ENCODE measurements at regions not wholly inside any gene's neighbourhood (a gene's known extent, or its start where the extent isn't known, plus 50 kb on each side); places are given as distances from the start of the nearest gene placed in this dataset.
"Not testable (repeated sequence)": the region's sequence is repeated elsewhere in the genome, so short reads cannot be mapped to it uniquely, and the experiment has no call there.

DNA sequence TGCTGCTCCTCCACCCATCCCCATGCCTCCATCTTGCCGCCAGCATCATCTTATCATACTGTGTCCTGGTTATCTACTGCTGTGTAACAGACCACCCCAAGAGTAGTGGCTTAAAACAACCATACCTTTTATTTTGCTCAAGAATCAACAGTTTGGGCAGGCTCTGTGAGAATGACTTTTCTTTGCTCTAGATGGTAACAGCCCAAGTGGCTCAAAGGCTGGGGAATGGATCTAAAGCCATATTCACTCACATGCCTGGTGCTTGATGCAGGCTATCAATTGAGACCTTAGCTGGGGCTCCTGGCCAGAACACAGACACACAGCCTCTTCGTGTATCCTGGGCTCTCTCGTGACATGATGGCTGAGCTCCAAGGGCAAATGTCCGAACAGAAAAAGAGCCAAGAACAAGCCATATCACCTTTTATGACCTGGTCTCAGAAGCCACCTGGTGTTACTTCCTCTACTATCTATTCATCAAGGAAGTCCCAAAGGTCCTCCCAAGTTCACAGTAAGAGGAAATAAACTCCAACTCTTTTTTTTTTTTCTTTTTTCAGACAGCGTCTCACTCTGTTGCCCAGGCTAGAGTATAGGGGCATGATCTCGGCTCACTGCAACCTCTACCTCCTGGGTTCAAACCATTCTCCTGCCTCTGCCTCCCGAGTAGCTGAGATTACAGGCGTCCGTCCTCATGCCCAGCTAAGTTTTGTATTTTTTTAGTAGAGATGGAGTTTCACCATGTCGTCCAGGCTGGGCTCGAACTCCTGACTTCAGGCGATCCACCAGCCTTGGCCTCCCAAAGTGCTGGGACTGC lies 159.3 kb upstream of the JARID2 start:
- no peak for DNase-seq

DNA sequence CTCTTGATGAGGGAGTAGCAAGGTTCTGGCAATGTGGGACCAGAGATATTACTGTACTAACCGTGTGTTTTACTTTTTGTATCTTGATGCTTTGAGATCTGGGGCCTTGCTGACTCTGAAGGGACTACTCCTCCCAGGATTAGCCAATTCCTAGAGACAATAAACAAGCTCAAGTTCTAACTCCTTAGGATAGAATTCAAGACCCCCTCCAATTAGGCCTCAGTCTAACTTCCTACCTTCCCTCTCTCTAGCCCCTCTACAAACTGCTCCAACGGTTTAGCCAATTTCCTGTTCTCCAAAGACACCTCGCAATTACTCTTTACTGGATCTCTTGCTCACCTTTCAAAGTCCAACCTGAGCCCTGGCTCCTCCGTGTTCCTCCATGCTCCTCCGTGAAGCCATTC lies 158.7 kb upstream of the JARID2 start:
- no peak for DNase-seq

DNA sequence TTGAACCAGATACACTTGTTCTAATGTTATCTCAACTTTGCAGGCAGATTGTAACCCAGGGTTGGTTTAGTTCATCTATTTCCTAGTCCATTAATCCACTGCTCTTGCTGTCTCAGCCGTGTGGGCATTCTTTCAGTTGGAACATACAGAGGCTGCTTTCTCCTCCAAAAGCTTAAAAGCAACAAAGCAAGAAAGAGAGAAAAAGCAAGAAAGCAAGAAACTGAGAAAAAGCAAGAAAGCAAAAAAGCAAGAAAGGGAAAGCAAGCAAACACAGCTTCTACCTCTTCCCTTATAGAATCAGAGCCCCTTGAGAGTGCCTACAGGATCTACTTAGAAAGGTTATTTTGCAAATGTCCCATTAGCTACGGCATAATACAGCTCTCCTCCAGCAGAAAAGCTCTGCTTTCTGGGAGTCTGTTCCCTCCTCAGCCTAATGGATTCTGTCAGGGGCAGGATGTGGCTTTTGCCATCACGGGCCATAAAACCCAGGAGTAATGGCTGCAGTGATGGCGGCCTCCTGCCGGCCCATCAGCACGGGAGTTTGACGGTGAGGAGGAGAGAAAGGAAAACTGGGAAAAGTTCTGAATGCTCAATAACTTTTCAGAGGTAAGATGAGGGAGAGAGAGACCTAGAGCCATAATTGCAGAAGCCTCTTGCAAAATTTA lies 156.8 kb upstream of the JARID2 start:
- DNase-seq = no peak

DNA sequence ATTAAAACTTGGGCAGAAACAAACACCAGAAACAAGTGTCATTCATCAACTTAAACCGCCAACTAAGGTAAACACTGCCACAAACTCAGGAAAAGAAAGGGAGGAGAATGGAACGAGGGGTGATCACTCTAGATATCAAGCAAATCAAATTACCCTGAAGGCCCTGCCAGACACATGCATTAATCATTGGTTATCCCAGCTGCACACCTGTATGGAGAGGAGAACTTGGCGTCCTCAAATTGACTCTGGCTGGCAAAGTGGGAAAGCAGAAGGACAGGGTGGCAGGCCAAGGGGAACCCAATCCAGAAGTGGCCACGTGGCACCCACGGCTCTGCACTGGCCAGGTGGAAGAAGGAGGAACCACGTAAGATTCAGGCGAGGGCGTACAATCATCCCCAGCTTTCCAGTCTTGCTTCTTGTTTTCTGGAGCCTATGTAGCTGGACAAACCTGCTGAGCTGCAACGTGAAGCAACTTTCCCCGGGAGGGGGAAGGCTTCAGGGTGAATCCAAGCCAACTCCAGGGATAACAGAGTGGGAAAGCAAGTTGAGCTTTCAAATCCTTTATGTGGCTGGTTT lies 156.2 kb upstream of the JARID2 start:
- no peak for DNase-seq

DNA sequence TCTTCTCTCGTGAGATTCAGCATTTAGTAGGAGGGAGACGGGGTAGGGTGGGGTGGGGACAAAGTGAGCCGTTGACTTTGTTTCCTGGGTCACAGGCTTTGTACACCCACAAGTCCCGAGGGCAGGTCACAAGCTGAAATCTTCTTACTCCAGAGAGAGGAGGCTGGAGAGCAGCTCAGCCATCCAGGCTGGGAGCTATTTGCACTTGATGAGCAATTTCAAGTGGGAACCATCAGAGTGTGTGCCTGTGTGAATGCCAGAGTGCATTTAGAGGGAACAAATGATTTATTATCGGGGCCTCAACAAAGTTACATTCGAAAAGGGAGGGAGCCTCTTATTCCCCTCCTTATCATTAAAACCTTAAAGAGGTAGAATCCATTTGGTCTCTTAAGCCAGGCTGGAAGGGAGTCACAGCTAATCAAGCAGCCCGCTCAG lies 155.7 kb upstream of the JARID2 start:
- DNase-seq = peak; percentile 9 to 39

DNA sequence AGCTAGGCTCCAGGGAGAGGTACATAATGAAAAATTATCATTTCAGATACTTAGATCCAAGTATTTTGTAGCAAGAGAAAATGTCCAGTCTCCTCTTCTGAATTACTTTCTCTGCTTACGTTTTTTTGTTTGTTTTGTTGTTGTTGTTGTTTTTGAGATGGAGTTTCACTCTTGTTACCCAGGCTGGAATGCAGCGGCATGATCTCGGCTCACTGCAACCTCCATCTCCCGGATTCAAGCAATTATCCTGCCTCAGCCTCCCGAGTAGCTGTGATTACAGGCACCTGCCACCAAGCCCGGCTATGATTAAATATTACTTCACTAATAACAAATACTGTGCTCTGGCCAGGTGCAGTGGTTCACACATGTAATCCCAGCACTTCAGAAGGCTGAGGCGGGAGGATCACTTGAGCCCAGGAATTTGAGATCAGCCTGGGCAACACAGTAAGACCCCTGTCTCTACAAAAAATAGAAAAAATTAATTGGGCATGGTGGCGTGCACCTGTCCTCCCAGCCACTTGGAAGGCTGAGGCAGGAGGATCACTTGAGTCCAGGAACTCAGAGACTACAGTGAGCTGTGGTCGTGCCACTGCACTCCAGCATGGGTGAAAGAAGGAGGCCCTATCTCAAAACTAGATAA lies 155.0 kb upstream of the JARID2 start:
- no peak for DNase-seq

DNA sequence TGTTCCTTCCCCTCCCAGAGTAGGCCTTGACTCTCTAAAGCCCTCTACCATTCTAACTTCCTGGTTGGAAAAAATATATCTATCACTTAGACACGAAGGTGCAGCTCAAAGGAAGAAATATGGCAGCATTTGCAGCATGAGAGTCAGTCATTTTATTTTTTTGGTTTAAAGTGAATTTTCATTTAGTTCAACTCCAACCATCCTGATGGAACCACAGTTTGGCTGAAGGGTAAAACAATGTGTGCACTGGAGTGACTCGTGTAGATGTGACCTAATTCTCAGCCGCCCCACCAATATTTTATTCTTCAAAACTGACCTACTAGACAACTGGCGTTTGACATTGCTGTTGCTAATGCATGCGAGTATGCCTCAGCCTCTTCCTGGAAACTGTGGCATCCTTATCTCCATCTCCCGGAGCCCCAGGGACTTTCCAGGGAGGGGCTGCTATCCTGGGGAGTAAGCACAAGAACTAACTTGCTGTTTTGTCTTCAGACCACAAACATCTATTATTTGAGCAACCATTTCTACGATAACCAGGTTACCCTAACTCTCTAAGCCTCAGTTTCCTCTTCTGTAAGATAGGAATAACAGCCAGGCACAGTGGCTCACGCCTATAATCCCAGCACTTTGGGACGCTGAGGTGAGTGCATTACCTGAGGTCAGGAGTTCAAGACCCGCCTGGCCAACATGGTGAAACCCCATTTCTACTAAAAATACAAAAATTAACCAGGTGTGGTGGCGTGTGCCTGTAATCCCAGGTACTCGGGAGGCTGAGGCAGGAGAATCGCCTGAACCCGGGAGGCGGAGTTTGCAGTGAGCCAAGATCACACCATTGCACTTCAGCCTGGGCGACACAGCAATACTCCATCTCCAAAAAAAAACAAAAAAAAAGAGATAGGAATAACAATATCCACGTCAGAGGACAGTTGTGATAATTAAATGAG lies 148.7 kb upstream of the JARID2 start:
- no peak for DNase-seq

DNA sequence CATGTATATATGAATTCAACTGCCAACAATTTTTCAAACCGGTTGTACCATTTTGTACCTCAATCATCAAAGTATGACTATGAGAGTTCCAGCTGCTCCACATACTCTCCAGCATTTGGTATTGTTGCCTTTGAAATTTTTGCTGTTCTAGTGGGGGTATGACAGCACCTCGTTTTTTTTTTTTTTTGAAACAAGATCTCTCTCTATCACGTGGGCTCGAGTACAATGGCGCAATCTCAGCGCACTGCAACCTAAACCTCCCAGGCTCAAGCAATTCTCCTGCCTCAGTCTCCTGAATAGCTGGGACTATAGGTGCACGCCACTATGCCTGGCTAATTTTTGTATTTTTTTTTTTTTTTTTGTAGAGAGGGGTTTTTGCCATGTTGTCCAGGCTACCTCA lies 144.7 kb upstream of the JARID2 start:
- no peak for DNase-seq

DNA sequence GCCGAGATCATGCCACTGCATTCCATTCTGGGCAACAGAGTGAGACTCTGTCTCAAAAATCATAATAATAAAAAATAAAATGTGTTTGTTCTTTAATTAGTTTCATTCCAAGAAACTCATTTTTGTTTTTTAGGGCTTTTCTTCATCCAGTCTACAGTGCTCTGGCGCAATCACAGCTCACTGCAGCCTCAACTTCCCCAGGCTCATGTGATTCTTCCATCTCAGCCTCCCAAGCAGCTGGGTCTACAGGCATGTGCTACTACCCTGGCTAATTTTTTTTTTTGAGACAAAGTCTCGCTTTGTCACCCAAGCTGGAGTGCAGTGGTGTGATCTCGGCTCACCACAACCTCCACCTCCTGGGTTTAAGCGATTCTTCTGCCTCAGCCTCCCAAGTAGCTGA lies 143.6 kb upstream of the JARID2 start:
- DNase-seq = no peak

DNA sequence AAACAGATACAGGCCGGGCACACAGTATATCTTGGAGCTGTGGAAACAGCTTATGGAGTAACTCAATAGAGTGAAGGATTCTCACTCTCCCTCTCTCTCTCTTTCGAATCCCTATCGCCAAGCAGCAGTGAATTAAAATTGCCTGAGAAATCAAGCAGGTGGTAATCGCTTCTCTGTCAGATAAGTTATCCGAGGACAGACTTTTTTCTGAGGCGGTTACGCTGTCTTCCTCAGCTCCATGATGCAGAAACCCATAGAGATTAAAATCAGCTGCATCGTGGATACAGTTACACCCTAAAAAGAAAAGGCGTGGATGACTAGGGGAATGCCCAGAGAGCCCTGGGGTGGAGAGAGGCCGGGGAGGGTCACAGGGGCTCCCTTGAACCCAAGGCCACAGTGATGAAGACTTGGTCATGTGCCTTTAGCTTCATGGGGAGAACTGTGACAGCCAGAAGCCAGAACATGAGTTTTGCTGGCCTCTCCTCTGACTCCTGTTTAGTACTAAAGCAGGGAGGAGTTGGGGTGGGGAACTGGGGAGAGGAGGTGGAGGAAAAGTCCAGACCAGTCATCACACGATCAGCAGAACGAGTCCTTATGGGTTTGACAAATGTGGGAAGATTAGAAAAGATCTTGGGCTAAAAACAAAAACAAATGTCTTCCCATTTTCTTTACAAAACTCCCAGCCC lies 138.8 kb upstream of the JARID2 start:
- DNase-seq = no peak

DNA sequence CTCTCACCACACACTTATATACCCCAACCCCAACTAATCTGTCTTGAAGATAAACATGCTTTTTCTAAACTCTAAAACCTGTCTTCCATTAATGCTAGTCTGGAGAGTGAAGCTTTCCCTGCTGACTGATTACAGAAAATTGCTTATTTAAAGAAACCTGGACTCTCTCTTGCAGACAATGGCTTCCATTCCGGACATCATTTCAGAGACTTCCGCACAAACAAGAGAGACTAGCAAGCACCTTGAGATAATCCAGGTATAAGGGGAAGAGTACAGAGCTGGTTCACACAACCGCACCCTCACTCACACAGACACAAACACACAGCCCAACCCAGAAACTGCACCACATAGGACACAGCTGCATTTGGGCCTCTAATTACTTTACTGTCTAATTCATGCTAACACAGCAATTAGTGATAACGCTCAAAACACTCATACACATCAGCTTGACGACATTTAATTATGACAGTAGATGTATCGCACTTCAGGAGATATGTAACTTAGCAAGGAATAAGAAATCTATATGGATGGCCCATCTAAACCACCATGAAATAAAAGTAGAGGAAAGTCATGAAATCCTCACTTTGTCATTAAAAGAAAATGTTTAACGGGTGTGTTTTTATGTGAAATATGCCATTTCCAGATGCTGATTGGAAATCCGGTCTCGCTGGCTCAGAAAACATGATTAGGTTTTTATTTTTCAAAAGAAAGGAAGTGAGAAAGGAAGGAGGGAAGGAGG lies 138.1 kb upstream of the JARID2 start:
- DNase-seq = no peak

DNA sequence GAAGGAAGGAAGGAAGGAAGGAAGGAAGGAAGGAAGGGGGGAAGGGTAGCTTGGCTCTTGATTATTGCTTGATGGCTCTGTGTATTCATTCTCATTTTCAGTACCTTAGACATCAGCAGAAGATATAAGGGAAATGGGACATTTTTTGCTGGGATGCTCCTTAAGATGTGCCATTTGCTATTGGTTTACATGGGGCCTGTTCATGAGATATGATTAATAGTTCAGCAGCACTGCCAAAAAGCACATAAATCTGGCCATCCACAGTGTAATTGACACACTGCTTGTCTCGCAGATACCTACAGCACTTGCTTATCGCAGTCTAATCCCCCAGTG lies 137.5 kb upstream of the JARID2 start:
- DNase-seq = no peak

DNA sequence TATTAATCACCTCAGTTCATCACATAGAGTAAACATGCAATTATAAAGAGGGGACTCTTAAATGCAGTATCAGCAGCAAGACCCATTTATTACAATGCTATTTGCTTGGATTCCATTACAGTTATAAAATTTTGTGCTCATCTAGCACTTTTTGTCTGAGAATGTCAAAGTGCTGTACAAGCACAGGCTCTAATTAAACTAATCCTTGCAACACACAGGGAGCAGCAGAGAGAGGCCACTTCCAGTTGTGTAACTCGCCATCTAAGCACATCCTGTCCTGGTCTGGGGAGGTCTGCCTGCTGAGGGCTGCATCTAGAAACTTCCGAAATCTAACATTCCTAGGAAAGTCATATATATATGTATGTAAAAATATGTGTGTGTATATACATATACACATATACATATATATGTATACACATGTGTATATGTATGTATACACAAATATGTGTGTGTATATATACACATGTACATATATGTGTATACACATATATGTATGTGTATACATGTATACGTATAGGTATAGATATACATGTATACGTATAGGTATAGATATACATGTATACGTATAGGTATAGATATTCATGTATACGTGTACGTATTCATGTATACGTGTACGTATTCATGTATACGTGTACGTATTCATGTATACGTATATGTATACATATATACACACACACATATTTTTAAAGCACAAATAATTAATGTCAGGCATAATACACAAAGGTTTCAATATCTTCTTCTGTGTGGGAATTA lies 136.4 kb upstream of the JARID2 start:
- peak in 1 of 2 experiments; percentile 7 for DNase-seq

DNA sequence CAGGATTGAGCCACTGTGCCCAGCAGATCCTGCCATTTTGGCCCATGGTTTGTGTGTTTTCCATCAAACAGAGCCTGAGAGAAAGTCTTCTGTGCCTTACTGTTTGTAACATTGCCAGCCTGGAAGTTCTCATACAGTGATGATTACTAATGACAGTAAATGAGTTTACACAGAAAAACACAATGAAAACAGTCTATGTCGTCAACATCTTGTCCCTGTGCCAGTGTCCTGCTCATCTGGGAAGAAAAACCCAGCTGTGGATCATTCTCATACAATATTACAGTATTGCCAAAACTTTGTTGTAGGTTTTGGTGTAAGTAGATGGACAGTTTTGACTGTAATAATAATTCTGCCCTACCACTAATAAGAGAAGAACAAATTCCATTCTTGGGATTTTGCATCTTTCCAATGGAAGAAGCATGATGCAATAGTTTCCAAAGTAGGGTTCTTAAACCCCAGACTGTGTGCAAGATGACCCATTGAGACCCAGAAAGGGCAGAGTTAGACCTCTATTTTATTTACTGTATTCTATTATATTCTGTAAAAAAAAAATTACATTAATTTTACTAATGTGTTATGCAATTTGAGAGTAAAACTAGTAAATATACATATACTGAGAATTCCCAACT lies 135.0 kb upstream of the JARID2 start:
- DNase-seq = no peak

DNA sequence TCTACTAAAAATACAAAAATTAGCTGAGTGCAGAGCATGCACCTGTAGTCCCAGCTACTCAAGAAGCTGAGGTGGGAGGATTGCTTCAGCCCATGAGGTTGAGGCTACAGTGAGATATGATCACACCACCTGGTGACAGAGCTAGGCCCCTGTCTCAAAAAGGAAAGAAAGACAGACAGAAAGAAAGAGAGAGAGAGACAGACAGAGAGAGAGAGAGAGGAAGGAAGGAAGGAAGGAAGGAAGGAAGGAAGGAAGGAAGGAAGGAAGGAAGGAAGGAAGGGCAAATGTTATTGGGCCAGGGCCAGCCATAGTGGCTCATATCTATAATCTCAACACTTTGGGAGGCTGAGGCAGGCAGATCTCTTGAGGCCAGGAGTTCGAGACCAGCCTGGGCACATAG lies 134.3 kb upstream of the JARID2 start:
- DNase-seq = not testable (repeated sequence)

DNA sequence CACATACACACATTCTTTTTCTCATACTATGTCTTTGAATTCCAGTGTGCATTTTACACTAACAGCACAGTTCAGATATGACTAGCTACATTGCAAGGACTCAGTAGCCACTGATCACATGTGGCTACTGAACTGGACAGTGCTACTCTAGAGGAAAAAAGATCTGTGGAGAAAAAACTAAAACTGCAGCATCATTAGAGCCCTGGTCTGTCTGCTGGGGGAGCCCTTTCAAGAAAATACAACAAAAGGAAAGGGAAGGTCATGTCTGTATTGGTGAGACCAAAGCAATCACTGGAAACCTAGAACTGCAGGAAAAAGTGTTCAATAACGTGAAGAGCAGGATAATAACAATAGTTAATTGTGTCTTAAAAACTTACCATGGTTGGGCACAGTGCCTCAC lies 132.3 kb upstream of the JARID2 start:
- DNase-seq = no peak

DNA sequence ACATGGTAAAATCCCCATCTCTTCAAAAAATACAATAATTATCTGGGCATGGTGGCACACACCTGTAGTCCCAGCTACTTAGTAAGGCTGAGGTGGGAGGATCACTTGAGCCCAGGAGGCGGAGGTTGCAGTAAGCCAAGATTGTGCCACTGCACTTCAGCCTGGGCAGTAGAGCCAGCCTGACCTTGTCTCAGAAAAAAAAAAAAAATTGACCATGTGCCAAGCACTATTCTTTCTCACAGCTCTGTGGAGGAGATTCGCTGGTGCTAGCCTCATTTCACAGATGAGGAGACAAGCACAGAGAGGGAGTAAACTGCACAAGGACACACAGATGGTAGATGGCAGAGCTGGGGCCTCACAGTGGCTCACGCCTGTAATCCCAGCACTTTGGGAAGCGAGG lies 131.8 kb upstream of the JARID2 start:
- no peak for DNase-seq

DNA sequence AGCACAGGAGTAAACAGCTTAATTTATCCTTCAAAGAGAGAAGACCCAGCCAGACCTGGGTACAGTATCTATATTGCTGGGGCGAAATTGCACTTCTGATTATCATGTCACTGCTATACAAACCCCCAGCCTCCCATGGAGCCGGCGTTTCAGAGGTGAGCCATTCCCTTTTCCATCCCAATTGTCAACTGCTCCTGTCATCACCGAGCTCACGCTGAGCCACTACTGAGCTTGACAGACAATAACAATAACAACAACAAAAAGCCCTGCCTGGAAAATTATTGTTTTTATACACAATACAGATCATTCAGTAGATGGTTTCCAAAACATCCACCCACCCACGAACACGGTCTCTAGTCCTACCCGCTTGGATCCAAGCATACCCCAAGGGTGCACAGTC lies 129.0 kb upstream of the JARID2 start:
- DNase-seq = no peak

DNA sequence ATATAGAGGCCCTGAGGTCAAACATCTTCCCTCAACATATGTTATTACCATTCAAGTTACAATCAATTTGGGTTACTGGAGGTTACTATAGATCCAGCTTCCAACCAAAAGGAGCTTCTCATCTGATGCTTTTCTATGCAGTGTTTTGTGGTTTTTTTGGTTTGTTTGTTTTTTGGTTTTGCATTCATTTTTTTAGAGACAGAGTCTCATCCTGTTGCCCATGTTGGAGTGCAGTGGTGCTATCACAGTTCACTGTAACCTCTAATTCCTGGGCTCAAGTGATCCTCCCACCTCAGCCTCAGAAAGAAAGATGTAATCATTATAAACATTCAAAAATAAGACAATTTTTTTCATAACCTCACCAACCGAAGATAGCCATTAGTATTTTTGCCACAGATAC lies 124.4 kb upstream of the JARID2 start:
- DNase-seq = no peak

DNA sequence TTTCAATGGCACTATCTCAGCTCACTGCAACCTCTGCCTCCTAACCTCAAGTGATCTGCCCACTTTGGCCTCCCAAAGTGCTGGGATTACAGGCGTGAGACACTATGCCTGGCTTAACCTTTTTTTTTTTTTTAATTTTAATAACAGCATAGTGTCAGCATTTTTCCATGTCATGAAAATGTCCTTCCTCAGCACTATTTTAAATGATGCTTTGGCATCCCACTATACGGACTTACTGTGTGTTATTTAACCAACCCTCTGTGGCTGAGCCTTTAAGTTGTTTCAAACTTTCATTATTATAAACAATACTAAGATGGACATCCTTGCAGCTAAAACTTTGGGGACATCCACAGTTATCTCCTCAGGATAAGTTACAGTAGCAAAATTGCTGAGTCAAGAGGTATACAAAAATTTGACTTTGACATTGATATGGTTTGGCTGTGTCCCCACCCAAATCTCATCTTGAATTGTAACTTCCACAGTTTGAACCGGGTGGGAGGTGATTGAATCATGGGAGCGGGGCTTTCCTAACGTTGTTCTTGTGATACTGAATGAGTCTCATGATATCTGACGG lies 123.8 kb upstream of the JARID2 start:
- no peak for DNase-seq

Measured in NCI-H524 (cell line).